Spleen (tissue), 11 donors: ENCODE measurements at regions not wholly inside any gene's neighbourhood (a gene's known extent, or its start where the extent isn't known, plus 50 kb on each side); places are given as distances from the start of the nearest gene placed in this dataset.

Experiments used
- DNase-seq: peaks from one replicate; pipeline ENCODE4 v3.0.0-alpha.2; 2020
- H3K27ac ChIP-seq, 8 donors: fragments of 200-600 bp; sonication (generic) in 7 of 8; 1 replicate in 4 of 8; 2 replicates in 4 of 8; pipeline versions ENCODE4 v1.5.0 to v1.8.0; 2016 to 2021; ENCODE audit warnings: inconsistent platforms in 4 of 8, mild to moderate bottlenecking in 4 of 8, moderate library complexity in 1 of 8
- H3K27me3 ChIP-seq, 7 donors: fragments of 200-600 bp; sonication (generic) in 6 of 7; replicated peaks in 1 of 7; 1 replicate in 4 of 7; 2 replicates in 3 of 7; pipeline versions ENCODE4 v1.5.0 to v1.8.0; 2016 to 2021; ENCODE audit warnings: inconsistent platforms in 3 of 7, mild to moderate bottlenecking in 1 of 7
- H3K36me3 ChIP-seq, 6 donors: fragments of 200-600 bp; sonication (generic) in 5 of 6; 1 replicate in 4 of 6; 2 replicates in 2 of 6; pipeline versions ENCODE4 v1.5.0 to v1.8.0; 2016 to 2021; ENCODE audit warnings: inconsistent platforms in 2 of 6
- H3K4me1 ChIP-seq, 6 donors: fragments of 200-600 bp; sonication (generic) in 5 of 6; 1 replicate in 3 of 6; 2 replicates in 3 of 6; pipeline versions ENCODE4 v1.5.0 to v1.8.0; 2016 to 2021; ENCODE audit warnings: inconsistent platforms in 3 of 6
- H3K4me3 ChIP-seq, 8 donors: fragments of 200-600 bp; sonication (generic) in 7 of 8; 1 replicate in 4 of 8; 2 replicates in 4 of 8; pipeline versions ENCODE4 v1.5.0 to v1.8.0; 2016 to 2021; ENCODE audit warnings: inconsistent platforms in 4 of 8, mild to moderate bottlenecking in 4 of 8, moderate library complexity in 2 of 8
- H3K9me3 ChIP-seq, 8 donors: fragments of 200-600 bp; sonication (generic) in 7 of 8; 1 replicate in 4 of 8; 2 replicates in 4 of 8; pipeline versions ENCODE4 v1.5.0 to v1.8.0; 2016 to 2021; ENCODE audit warnings: inconsistent platforms in 4 of 8
- POLR2A ChIP-seq, 3 donors: fragments of 450-650 bp; IDR thresholded peaks; one replicate each; pipeline ENCODE4 v1.5.1; 2017; ENCODE audit warnings: antibody characterized with exemption in 3 of 3, mild to moderate bottlenecking in 1 of 3
- POLR2AphosphoS5 ChIP-seq, 3 donors: sonication (generic); formaldehyde crosslinking; IDR thresholded peaks; one replicate each; pipeline ENCODE4 v1.5.1; 2017; ENCODE audit warnings: antibody characterized with exemption in 3 of 3
- WGBS, 5 donors: extraction: QIAGEN DNeasy Blood & Tissue Kit in 3 of 5; methylation state at CpG; one replicate each; pipeline versions ENCODE4 v1.1.5 to v1.1.7; 2013 to 2018; 5-methylcytosine and 5-hydroxymethylcytosine counted together
- intact Hi-C: fragments of 100-400 bp; cut with DNase I; formaldehyde crosslinking; loops from one replicate; pipeline ENCODE4 v1.15.0; 2023; ENCODE audit warnings: low total_unique reads
- TF ChIP-seq, protein P1 (sequence below), 11 experiments: fragments of 200-600 bp in 7 of 11; fragments of 450-650 bp in 4 of 11; sonication (generic) in 4 of 11; IDR thresholded peaks in 8 of 11; conservative IDR thresholded peaks in 3 of 11; 1 replicate in 7 of 11; 2 replicates in 4 of 11; pipeline versions ENCODE4 v1.4.0 to v1.8.0; 2016 to 2021; ENCODE audit warnings: antibody characterized with exemption in 11 of 11, inconsistent platforms in 4 of 11, mild to moderate bottlenecking in 1 of 11
- donor health status: healthy with polysubstance abuse.
- donor health status: DM: no; HTN: no; CAD: no; lungs with moderate emphysema.
- donor health status: DM: no; HTN: no; CAD: no.
- donor health status: Bipolar disorder and iron deficiency.
- donor health status: healthy.
- donor health status: DM: no; HTN: no; CAD: no.
- donor health status: DM: yes; HTN: yes; CAD: no.

DNA sequence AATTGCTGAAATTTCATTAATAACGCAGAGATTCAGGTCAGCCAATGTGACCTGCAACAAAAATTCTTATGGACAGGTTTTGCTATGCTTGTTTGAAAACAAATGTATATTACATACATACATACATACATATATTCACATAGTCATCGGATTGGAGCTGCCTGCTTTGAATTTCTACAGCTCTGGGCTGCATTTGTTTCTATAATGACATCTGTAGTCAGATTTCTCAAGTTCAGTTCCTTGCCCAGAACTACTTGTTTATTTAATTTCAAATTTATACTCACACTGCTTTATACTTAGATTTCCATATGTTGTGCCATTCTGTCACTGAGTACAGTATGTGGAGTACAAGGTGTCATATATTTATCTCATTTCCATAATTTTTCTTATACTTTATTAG, 2775.0 kb downstream of the PCDH9 start:
- H3K4me3 ChIP-seq = no peak overlapping the region

DNA sequence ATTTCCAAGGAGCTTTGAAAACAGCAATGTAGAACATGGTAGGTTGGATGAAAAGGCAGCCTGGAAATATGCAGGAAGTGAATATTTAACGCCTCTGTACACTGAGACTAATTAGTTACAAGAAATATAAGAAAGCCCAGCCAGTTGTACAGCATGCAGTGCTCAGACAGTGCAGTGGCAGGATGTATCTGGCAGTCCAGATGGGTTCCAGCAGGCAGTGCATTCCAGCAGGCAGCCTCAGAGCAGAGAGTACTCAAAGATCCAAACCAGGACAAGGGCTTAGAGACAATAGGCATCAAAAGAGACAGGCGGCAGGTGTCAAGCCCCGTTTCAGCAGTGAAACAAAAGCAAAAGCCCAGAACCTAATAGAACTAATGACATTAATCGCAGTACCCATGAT, 2776.3 kb downstream of the PCDH9 start:
- Histone ChIP-seq H3K9me3 (no peaks in the 10 kb centered on the region), H3K27me3 (no peaks in the 10 kb centered on the region), H3K36me3 (no peaks in the 10 kb centered on the region), H3K4me3 (no peak overlapping the region), H3K4me1 (no peaks in the 10 kb centered on the region), H3K27ac (no peak overlapping the region)
- TF ChIP-seq POLR2AphosphoS5 (IDR thresholded peaks at IDR 0.05) (no peak), POLR2A (IDR thresholded peaks at IDR 0.05) (no peak)
- TF ChIP-seq, protein P1, sequence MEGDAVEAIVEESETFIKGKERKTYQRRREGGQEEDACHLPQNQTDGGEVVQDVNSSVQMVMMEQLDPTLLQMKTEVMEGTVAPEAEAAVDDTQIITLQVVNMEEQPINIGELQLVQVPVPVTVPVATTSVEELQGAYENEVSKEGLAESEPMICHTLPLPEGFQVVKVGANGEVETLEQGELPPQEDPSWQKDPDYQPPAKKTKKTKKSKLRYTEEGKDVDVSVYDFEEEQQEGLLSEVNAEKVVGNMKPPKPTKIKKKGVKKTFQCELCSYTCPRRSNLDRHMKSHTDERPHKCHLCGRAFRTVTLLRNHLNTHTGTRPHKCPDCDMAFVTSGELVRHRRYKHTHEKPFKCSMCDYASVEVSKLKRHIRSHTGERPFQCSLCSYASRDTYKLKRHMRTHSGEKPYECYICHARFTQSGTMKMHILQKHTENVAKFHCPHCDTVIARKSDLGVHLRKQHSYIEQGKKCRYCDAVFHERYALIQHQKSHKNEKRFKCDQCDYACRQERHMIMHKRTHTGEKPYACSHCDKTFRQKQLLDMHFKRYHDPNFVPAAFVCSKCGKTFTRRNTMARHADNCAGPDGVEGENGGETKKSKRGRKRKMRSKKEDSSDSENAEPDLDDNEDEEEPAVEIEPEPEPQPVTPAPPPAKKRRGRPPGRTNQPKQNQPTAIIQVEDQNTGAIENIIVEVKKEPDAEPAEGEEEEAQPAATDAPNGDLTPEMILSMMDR (IDR thresholded peaks at IDR 0.05 in 8 of 11, conservative IDR thresholded peaks at IDR 0.05 in 3 of 11) = no peak
- no peak for DNase-seq
- 65 to 77% (median 72%) methylated on average over 4 of the region's 4 CpGs for WGBS, 5 donors
- intact Hi-C loops = no loop called here

More for the DNA sequence above, 2775.0 kb downstream of the PCDH9 start:
- TF ChIP-seq POLR2AphosphoS5 (IDR thresholded peaks at IDR 0.05) (no peak), POLR2A (IDR thresholded peaks at IDR 0.05) (no peak)
- TF ChIP-seq, protein P1 (IDR thresholded peaks at IDR 0.05 in 8 of 11, conservative IDR thresholded peaks at IDR 0.05 in 3 of 11) = no peak
- H3K27me3 ChIP-seq = no peaks in the 10 kb centered on the region
- H3K36me3 ChIP-seq = no peaks in the 10 kb centered on the region
- WGBS, 5 donors = 56 to 82% (median 66%) methylated on average over 2 of the region's 2 CpGs
- H3K27ac ChIP-seq = no peak overlapping the region
- intact Hi-C loops = no loop called here
- H3K9me3 ChIP-seq = peaks cover 0 to 4% (median 0%) of the 10 kb centered on the region in 8 donors
- DNase-seq = no peak
- no peaks in the 10 kb centered on the region for H3K4me1 ChIP-seq

DNA sequence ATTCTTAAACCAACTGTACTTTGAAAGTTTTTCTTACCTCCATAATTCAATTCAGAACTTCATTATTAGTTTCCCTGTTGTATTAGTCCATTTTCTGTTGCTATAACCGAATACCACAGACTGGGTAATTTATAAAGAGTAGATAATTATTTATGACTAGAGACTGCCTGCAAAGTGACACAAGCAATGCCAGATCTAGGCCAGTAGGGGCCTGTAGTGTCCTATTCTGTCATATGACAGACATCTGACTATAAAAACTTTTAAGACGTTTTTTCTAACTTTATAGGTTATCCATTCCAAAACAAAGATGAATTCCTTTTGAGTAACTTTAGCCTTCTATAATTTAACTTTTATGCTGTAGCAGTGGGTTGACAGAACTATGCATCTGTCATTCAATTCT, 2783.8 kb downstream of the PCDH9 start:
- Histone ChIP-seq H3K4me1 (no peaks in the 10 kb centered on the region), H3K4me3 (no peak overlapping the region), H3K27ac (no peak overlapping the region), H3K9me3 (no peaks in the 10 kb centered on the region), H3K27me3 (no peaks in the 10 kb centered on the region), H3K36me3 (no peaks in the 10 kb centered on the region)
- TF ChIP-seq, protein P1 (IDR thresholded peaks at IDR 0.05 in 8 of 11, conservative IDR thresholded peaks at IDR 0.05 in 3 of 11) = no peak
- TF ChIP-seq POLR2AphosphoS5 (IDR thresholded peaks at IDR 0.05) = no peak
- TF ChIP-seq POLR2A (IDR thresholded peaks at IDR 0.05) = no peak
- DNase-seq = no peak
- WGBS, 5 donors = 60 to 83% (median 68%) methylated on average over 2 of the region's 2 CpGs
- intact Hi-C loops = no loop called here

DNA sequence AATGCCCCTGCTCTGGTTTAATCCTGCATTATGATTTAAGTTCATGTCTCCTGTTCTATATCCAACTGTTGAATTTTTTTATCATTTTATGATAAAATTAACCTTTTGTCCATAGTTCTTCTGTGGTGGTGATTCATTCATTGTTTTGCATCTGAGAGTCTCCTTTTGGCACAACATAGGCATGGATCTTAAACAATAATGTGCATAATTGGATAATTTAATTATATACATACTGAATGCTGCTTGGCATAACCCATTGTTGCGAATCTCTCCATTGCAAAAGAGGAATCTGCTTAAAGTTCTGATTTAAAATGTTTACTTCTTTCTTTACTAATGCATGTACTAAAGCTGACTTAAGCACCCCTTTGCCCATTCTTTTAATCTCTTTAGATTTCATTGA, 2788.4 kb downstream of the PCDH9 start:
- intact Hi-C loops = no loop called here
- 75 to 98% (median 83%) methylated on average over 1 of the region's 1 CpG for WGBS, 5 donors

More for the DNA sequence above, 2788.4 kb downstream of the PCDH9 start:
- Histone ChIP-seq H3K27ac (no peak overlapping the region), H3K27me3 (no peaks in the 10 kb centered on the region), H3K36me3 (no peaks in the 10 kb centered on the region), H3K4me1 (no peaks in the 10 kb centered on the region), H3K4me3 (no peak overlapping the region), H3K9me3 (no peaks in the 10 kb centered on the region)
- DNase-seq = no peak
- no peak for TF ChIP-seq POLR2A (IDR thresholded peaks at IDR 0.05)
- TF ChIP-seq, protein P1 (IDR thresholded peaks at IDR 0.05 in 8 of 11, conservative IDR thresholded peaks at IDR 0.05 in 3 of 11) = no peak
- no peak for TF ChIP-seq POLR2AphosphoS5 (IDR thresholded peaks at IDR 0.05)
